ENCODE measurements at regions not wholly inside any gene's neighbourhood (a gene's known extent, or its start where the extent isn't known, plus 50 kb on each side); places are given as distances from the start of the nearest gene placed in this dataset.

- TF ChIP-seq EZH2 (IDR thresholded peaks at IDR 0.05) = no peak
- no peak for TF ChIP-seq POLR2AphosphoS5 (IDR thresholded peaks at IDR 0.05; ENCODE audit: borderline replicate concordance, low read depth, low read length)
Measured at GRCh38 chr14:65259000-65259399, 153.5 kb upstream of the FUT8 start.
